Activated T-helper 9 cell treated with anti-CD3 and anti-CD28 coated beads, Interleukin-2, amount 50 U/mL, for 16 hours (primary cell): ENCODE measurements at regions not wholly inside any gene's neighbourhood (a gene's known extent, or its start where the extent isn't known, plus 50 kb on each side); places are given as distances from the start of the nearest gene placed in this dataset.

Experiments used
- DNase-seq: peaks from one replicate; pipeline ENCODE4 v3.0.0-alpha.2; 2020; ENCODE audit warnings: low read depth

DNA sequence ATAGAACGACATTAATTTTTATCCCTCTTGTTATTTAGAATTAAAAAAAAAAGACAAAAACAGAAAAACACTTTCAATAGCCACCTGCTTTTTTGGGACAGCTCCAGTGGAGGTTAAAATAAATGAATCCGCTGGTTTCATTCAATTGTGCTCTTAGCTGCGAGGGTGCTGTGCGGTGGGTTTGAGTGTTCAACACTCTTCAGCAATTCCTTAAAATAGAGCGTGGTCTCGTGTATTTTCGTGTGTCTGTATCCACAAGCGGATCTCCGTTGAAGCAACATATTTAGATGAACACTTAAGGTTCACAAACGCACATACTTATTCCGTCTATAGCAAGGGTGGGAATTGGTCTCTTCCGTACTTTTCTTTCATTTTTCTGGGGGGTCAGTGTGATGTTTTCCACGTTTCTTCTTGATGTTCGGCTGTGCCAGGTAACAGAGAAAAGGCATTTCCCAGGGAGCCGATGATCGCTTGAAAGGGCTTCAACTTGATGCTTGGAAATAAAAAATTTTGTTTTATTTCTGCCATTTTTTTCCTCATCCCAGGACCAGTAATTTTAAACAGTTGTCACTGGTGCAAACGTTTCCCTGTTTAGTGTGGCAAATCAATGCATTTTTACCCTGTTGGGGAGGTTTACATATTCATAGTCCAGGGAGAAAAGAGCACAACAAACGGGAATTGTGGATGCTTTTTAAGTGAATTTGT lies 297.9 kb downstream of the IRF8 start:
- no peak for DNase-seq

DNA sequence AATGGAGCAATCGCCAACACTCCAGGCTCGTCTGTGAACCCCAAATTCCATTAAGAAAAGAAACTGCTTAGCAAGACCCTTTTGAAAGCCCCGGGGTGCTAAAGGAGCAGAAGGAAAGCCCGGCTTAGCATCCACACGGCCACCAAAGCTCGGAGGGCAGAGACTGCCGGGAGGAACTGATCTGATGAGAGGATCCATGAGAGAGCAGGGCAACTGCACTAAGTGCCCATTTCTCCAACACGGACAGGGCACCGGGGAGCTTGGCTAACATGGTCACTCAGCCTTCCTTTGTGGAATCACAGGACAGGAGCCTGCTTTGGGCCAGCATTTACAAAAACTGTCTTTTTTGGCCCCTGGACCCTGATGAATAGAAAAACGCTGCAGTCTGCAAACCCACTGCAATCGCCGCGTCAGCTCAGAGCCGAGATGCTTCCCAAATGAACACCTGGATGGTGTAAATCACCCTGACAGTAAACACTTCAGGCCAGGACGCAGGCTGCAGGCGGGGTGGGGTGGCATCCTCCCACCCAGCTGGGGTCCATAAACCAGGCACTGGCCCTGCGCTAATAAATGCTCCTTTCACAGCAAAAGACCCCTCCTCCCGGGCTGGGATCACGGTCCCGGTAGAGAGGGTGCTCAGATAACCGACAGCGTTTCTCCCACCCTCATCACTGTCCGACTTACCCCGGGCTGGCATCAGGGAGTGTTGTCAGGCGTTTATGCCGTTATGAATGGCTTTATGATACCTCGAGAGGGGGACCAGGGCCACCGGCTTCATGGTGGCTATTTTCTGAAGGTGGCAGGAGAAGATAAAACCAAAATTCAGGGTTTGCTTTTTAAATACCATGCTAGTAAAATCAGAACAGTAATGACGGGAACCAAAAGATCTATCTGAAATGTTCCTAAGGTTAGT lies 299.5 kb downstream of the IRF8 start:
- DNase-seq: no peak

DNA sequence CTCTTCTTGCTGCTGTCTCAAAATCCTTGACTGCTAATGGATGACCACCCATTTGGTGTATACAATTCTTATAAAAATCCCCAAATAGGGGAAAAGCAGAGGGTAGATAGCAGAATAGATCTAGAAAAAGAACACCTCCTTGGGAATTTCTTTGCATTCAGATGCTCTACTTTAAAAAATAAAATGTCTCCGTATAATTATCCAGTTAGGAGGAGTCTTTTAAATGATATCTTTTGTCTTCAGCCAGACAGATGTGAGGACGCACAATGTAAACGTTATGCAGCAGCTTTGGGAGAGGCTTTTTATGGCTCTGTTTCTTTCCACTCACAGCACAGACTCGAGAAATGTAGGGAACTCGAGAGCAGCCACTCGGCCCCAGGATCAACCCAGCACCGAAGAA lies 300.2 kb downstream of the IRF8 start:
- no peak for DNase-seq

DNA sequence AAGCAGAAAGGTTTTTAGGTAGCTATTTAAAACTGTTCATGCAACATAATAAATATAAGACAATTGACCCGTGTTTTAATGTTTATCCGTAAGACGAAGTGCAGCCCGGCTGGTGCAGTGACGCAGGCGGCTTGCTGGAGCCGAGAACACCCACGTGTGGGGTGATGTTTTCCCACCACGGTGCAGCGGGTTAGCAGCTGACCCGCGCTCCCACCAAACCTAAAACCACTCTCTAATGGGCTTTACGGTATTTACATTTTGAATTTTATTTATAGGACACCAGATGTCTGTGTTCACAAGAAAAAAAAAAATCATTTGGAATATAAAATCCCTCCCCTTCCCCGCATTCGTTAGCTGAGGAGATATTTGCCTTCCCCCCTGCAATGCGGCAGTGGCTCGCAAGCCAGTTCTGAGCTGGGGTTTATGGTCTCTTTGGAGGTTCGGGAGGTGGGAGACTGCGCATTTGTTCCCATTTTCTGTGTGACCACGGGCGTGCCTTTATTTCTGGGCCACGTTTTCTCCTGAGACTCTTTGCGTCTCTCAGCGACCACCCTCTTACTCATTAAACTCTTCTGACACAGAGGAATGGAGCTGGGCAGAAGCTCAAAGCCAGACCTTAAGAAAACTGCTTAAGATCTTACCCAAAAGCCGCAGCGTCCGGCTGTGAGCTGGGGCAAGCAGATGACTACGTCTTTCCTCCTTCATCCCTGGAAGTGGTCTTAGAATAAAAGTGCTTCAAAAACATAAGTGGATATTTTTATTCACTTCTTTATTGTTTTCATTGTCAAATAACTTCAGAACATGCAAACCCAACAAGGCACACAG lies 301.1 kb downstream of the IRF8 start:
- DNase-seq: no peak

DNA sequence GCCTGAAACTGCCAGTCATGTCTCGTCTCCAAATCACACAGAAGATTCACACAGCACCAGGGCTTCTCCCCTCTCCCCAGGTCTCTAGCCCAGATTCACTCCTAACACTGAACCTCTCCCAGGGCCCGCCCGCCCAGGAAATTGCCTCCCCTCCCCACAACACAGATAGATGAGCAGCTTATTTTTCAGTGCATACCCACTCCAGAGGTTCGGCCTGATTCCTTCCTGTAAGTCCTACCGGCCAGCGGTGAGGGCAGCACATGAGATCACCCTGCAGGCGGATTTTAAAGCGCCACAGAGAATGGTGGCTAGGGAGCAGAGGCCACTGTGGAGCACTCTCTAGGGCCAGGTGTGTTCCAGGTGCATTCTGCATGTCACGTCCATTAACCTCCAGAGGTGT lies 301.8 kb downstream of the IRF8 start:
- DNase-seq: no peak

DNA sequence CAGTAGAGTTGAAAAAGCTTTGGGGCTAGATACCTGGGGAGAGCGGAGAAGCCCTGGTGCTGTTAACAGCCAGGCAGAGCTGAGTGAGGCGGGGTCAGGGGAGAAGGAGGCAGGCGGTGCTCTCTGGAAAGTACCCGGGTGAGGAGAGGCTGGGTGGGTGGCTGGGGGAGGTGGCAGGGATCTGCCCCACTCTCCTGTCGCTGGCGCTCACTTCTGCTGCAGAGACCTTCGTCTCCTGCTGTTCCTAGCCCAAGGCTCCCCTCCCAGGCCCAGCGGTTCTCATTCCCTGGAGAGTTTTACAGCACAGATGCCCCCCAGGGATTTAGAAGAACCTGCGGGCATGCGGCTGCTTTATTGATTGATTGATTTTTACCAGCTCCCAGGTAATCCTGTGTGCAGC lies 302.8 kb downstream of the IRF8 start:
- no peak for DNase-seq

DNA sequence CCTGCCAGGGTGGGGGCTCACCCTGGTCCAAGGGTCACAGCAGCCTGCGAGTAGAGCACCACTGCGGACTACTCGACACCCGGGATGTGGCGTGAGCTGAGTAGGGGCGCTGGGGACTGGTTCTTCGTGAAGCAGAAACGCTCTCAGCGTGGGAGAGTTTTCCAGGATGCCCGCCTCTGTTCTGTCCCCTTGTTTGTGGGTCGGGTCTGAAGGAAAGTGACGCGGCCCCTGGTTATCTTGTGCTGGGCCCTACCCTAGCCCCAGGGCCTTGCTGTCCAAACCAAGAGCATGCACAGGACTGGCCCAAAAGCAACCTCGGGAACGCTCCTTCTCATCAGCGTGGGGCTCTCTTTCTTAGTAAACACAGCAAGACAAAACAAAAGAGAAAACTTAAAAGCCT lies 303.3 kb downstream of the IRF8 start:
- DNase-seq: no peak

DNA sequence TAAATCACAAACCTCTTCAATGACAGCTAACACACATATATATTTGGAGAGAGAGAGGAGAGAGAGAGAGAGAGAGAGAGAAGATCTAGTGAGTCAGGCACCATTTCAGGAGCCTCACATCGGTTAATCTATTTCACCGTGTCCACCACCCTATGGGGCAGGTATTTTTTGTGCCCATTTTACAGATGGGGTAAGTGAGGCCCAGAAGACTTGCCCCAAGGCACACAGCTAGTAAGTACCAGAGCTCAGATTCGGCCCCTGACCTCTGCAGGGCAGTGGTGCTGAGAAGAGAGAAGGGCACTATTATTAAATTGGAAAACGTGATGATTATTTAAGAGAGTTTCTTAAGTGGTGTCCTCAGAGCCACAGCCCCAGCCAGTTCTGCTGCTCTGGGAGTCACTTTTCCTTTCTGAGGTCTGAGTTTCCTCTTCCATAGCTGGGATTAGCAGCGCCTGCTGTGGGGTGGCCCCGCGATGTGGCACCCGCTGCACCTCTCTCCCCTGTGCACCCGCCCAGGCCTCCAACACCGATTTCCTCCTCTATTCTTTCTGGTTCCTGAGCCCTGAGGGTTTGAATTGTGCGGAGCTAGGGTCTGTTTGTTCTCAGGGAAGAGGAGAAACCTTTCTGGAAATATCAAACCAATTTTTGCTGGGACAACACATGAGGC lies 303.9 kb downstream of the IRF8 start:
- no peak for DNase-seq

DNA sequence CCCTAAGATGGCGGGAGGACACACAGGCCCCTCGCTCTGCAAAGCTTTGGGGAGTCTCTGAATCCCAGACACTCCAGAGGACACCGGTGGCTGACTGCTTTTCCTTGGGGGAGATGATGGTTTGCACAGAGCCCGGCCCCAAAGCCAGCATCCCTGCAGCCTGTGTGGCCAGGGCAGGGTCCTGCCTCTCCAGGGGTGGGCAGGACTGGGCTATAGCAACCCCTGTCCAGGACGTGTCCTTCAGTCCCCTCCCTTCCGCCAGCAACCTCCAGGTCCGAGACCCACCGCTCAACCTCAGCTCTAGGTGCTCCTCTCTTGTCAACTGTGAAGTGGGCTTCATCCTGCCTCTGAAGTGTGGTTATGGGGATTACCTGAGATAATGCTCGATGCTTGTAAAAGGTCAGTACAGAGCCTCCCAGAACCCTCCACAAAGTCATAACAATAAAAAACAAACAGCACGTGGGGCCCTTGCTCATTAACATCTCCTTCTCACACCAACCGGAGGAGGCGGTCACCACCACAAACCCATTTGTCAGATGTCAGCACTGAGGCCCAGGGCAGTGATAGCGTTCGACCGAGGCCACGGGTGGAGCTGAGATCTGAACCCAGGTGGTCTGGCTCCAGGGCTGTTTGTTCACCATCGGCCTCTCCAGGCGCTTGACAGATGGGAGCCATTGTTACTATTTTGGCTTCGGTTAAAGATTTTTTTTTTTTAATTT lies 304.8 kb downstream of the IRF8 start:
- no peak for DNase-seq

DNA sequence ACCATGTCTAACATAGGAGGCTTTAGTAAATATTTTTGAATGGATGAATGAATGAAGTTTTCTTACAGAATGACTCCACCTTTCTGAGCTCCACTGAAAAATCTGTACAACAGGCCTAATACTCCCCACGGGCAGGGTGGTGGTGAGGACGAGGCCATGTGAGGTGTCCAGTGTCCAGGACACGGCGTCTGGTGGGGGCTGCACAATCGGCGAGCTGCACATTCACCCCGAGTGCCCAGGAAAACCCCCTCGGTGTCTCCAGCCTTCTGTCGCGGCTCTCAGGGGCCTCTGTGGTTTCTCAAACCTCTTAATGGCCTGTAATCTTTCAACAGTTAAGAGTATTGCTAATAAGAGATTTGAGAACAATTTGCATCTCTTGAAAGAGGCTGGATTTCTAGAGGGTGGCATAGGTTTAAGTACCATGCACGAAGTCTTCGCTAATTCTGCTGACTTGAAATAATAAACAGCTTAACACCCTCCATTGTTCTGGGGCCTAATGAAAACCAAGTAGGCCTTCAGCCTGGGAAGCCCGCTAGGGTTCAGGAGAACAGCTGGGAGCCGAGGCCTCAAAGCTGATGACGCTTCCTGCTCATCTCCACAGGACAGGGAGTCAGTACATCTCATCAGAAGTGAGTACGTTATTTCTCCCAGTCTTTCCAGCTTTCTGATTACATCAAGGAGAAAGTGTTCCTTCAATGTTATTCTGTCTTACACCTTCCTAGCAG lies 304.6 kb upstream of the FOXF1 start:
- no peak for DNase-seq

DNA sequence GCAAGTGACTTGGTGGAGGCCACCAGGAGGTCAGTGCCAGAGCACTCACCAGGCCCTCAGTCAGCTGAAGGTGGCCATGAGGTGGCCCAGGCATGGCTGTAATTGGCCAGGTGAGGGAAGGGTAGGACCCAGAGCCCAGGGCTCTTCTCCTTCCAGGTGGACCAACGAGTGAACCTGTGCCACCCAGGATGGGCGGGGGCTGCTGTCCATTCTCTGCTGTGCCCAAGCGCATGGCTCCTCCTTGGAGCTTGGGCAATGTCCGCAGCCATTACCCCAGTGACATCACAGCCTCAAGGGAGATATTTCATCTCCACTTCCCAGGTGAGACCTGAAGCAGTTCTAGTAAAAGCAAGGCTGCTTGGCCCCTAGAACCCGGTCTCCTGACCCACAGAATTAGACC lies 303.0 kb upstream of the FOXF1 start:
- DNase-seq: no peak

DNA sequence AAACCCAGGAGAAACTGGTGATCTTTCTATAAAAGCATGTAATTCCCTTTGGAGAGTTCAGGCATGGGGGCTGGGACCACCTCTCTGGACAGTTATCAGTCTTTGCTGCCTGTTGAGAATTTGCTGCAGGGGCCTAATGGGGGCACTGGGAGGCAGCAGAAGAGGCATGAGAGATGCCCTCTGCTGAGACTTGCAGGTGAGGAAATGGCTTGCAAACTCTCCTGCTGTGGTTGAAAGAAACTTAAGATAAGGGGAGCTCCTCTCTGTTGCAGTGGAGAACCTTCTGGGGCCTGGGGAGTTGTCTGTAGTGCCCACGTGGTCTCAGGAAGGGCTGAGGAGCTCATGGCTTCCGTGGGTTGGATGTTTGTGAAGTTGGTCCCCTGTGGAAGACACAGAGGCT lies 301.1 kb upstream of the FOXF1 start:
- no peak for DNase-seq

DNA sequence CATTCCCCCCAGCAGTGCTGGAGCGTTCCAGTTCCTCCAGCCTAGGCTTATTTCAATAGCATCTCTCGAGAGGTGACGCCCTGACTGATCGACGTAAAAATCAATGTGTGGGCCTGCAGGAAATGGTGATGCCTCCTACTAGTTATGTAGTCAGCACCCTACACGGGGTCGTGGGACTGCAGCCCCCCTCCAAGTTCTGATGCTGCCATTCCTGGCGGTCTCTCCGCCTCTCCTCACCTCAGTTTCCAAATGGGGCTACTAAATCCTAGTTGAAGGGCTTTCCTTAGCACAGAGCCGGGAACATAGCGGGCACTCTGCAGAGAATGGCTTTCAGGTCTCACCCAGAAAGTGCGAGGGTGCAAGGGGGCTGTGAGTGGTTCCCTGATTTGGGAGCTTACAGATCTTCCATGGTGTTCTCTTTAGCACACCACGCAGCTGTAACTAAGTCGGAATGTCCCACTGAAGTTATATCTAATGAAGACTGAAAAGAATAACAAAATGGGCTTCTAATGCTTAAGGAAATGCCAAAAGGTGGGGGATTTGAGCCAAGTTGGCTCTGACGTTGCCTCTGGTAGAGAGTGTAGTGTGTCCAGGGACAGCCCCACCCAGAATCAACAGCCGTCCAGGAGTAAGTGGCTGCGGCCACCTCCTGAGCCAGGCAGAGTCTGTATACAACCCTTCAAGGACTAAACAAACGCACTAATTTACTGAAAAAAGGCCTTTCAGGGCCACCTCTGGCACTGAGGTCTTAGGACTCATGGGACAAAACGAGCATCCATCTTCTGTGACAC lies 299.7 kb upstream of the FOXF1 start:
- no peak for DNase-seq

DNA sequence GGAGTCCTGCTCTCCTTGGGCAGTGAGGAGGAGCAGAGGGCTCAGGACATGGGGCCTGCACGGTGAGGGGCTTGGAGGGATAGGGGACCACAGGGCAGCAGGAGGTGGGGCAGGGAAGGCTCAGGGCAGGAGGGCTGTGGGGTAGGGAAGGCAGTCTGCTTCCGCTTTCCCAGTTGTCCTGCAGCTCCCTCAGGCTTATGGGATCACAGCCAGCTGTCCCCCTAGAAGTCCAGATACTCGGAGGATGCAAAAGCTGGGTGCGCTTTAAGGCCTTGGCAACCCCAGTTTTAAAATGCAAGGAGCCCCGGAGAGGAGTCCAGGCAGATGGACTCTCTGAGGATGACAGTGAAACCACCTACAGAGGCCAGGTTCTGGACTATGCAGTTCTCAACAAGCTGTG lies 299.1 kb upstream of the FOXF1 start:
- DNase-seq: no peak

DNA sequence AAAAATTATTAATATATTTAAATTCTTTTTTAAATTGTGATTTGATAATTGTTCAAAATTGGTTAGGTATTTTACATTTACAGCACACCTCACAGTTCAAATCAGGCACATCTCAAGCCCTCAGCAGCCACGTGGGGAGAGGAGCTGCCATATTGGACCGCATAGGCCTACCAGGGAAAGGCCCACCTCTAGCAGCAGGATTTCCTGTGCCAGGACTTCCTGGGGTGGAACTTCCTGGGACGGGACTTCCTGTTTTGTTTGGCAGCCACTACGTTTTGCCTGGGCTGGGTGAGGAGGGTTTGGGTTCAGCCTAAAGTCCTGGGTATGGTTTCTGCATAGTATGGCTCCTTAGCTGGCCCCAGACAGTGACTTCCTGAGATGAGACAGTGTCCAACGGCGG lies 298.5 kb upstream of the FOXF1 start:
- no peak for DNase-seq

DNA sequence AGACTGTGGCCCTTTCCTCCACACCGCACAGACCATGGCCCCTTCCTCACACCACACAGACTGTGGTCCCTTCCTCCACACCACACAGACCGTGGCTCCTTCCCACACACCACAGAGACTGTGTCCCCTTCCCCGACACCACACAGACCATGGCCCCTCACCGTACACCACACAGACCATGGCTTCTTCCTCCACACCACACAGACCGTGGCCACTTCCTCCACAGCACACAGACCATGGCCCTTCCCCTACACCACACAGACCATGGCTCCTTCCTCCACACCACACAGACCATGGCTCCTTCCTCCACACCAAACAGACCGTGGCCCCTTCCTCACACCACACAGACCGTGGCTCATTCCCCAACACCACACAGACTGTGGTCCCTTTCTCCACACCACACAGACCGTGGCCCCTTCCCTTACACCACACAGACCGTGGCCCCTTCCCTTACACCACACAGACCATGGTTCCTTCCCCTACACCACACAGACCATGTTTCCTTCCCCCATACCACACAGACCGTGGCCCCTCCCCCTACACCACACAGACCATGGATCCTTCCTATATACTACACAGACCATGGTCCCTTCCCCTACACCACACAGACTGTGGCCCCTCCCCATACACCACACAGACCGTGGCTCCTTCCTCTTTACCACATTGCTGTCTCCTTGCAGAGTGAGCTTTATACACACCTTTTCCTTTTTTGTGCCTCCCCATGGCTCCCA lies 297.5 kb upstream of the FOXF1 start:
- DNase-seq: no peak

DNA sequence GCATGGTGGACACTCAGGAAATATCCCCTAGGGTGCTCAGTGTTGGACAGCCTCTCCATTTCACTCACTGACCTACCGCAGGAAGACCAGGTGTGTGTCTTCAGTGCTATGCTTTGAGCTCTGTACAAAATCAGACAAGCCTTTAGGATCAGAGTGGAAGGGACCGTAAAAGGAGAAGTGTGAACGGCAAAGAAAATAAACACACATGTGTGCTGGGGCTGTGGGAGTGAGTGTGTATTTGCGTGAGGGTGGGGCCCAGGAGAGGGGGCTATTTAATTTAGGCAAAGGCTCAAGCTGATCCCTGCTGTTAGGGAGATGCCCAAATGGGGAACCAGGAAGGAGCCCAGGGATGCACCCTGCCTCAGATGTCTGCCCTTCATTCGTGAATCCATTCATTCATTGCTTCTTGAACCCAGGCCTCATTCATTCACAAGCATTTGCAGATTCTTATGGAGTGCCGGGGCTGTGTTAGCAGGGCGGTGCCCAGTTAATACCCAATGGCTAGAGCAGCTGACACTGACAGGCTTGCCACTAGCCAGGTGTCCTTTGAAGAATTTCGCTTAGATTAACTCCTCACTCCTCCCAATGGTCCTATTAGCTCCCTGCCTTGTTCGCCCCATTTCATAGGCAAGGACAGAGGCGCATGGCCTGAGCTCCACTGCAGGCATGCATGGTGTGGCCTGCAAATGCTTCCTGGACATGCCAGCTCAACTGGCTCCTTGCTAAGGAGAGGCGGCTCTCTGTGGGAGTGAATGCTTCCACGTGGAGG lies 296.7 kb upstream of the FOXF1 start:
- DNase-seq: no peak
